ENCODE measurements at regions not wholly inside any gene's neighbourhood (a gene's known extent, or its start where the extent isn't known, plus 50 kb on each side); places are given as distances from the start of the nearest gene placed in this dataset.

- Histone ChIP-seq H3K27ac (ENCODE audit: insufficient read length, low read depth, low read length) (no peak overlapping the region), H3K9me3 (ENCODE audit: control insufficient read depth, low read depth, low read length) (no peaks in the 10 kb centered on the region), H2AK5ac (ENCODE audit: insufficient read length, low read length) (no peak overlapping the region), H3K14ac (ENCODE audit: insufficient read depth, low read length) (no peak overlapping the region; the same call in 1 of the 2 replicates), H3K4me2 (ENCODE audit: insufficient read depth, insufficient read length, low read length) (peak overlapping the region; percentile 7), H3K4me1 (ENCODE audit: insufficient read depth, low read length) (peaks cover 3% of the 10 kb centered on the region; the same call in 1 of the 2 replicates), H3K4ac (ENCODE audit: low read depth, low read length) (no peak overlapping the region), H2BK5ac (ENCODE audit: insufficient read length, low read length) (no peak overlapping the region), H3K56ac (ENCODE audit: insufficient read length, low read depth, low read length) (no peak overlapping the region), H3K9ac (ENCODE audit: extremely low read depth, insufficient read length, low read length) (no peak overlapping the region), H2BK12ac (ENCODE audit: insufficient read length, low read depth, low read length) (no peak overlapping the region), H3K27me3 (ENCODE audit: insufficient read depth, low read length) (peaks cover 20% of the 10 kb centered on the region; the same call in 1 of the 2 replicates), H2BK15ac (ENCODE audit: low read depth, low read length) (no peak overlapping the region), H3K23ac (ENCODE audit: insufficient read length, low read depth, low read length) (no peak overlapping the region), H4K8ac (replicated peaks; ENCODE audit: insufficient read length, low read depth, low read length) (no peak overlapping the region), H3K23me2 (ENCODE audit: insufficient read length, low read depth, low read length, poor library complexity, severe bottlenecking) (no peaks in the 10 kb centered on the region), H4K20me1 (ENCODE audit: control insufficient read depth, insufficient read depth, insufficient read length) (peaks cover 3% of the 10 kb centered on the region), H3K18ac (ENCODE audit: insufficient read length, low read depth, low read length) (no peak overlapping the region), H2BK120ac (ENCODE audit: low read depth, low read length, poor library complexity, severe bottlenecking) (no peak overlapping the region), H3K79me1 (ENCODE audit: insufficient read depth, low read depth, low read length, poor library complexity, severe bottlenecking) (no peaks in the 10 kb centered on the region), H4K5ac (ENCODE audit: insufficient read length, low read depth, low read length) (no peak overlapping the region), H3T11ph (ENCODE audit: low read length) (no peak overlapping the region), H4K91ac (ENCODE audit: insufficient read length, low read depth, low read length) (no peak overlapping the region), H2AFZ (ENCODE audit: low read length) (no peak overlapping the region), H3K79me2 (ENCODE audit: insufficient read depth, low read length) (no peaks in the 10 kb centered on the region), H2BK20ac (ENCODE audit: low read depth, low read length, poor library complexity, severe bottlenecking) (no peak overlapping the region)
- no peak for TF ChIP-seq CTCF (conservative IDR thresholded peaks at IDR 0.05)
- H3K9me3 Mint-ChIP-seq: peaks cover 13 to 24% of the 10 kb centered on the region in 2 experiments
- no peak for DNase-seq
- peak overlapping the region in 1 of 2 experiments; percentile 50; a peak in 2 of 5 replicates for H3K4me3 Mint-ChIP-seq
- H3K4me1 Mint-ChIP-seq: peaks cover 21 to 41% of the 10 kb centered on the region in 2 experiments
- no peak overlapping the region for H3K27ac Mint-ChIP-seq
- WGBS (ENCODE audit: extremely low coverage, insufficient read length, low lambda C conversion rate): no CpG with 5 or more reads among the region's 10 CpGs
- peaks cover 2 to 24% (median 6%) of the 10 kb centered on the region in 3 experiments; a peak in 6 of 7 replicates for H3K36me3 Mint-ChIP-seq (ENCODE audit: insufficient read depth in 1 of 3, low read depth in 3 of 3)
- H3K27me3 Mint-ChIP-seq (ENCODE audit: low read depth): peaks cover 95% of the 10 kb centered on the region
Observed at GRCh38 chr12:132429602-132429945, 60.4 kb upstream of the FBRSL1 start.
